ENCODE measurements at regions not wholly inside any gene's neighbourhood (a gene's known extent, or its start where the extent isn't known, plus 50 kb on each side); places are given as distances from the start of the nearest gene placed in this dataset.

GRCh38 chr1:233477359-233477758, 136.5 kb upstream of the KCNK1 start:
- TF ChIP-seq, protein P1, sequence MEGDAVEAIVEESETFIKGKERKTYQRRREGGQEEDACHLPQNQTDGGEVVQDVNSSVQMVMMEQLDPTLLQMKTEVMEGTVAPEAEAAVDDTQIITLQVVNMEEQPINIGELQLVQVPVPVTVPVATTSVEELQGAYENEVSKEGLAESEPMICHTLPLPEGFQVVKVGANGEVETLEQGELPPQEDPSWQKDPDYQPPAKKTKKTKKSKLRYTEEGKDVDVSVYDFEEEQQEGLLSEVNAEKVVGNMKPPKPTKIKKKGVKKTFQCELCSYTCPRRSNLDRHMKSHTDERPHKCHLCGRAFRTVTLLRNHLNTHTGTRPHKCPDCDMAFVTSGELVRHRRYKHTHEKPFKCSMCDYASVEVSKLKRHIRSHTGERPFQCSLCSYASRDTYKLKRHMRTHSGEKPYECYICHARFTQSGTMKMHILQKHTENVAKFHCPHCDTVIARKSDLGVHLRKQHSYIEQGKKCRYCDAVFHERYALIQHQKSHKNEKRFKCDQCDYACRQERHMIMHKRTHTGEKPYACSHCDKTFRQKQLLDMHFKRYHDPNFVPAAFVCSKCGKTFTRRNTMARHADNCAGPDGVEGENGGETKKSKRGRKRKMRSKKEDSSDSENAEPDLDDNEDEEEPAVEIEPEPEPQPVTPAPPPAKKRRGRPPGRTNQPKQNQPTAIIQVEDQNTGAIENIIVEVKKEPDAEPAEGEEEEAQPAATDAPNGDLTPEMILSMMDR (IDR thresholded peaks at IDR 0.05; ENCODE audit: low read depth, low read length), result no peak
- DNase-seq (ENCODE audit: extremely low read depth, low read depth), result no peak

GRCh38 chr1:233478611-233479010, 135.3 kb upstream of the KCNK1 start:
- TF ChIP-seq, protein P1 (IDR thresholded peaks at IDR 0.05; ENCODE audit: low read depth, low read length), result no peak
- no peak for DNase-seq (ENCODE audit: extremely low read depth, low read depth)

DNA sequence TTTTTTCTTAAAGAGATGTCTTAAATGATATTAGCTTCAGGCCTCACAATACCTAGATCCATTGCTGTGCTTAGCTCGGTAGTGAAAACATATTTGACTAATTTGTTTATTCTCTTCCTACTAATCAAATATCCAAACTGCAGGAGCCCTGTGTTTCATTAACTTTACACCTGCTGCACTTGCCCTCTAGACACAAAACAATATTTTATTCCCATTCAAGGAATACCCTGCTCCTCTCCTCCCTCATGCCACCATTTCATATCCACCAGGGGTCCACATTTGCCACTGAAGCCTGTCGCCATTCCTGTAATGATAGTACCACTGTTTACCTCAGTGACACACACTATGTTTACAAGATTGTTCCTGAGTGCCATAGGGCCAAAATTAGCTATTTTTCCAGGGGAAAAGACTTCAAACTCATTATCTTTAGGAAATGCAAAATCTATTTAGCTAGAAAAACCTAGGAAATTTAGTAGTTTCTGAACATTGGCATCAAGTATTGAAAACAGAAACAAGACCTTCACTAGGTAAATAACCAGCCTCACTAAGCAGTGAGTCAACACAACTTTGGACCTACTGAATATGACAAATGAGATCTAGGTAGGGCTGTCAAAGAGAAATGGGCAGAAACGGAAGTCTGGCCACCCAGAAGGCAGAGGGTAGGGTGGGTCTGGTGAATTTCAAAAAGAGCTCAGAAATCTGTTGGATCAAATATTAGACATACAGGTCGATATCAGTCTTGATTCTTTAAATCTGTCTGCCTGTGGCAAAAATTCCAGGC, 134.6 kb upstream of the KCNK1 start:
- TF ChIP-seq, protein P1 (IDR thresholded peaks at IDR 0.05; ENCODE audit: low read depth, low read length), result no peak
- no peak for DNase-seq (ENCODE audit: extremely low read depth, low read depth)

- no peak for DNase-seq (ENCODE audit: extremely low read depth, low read depth)
- TF ChIP-seq, protein P1 (IDR thresholded peaks at IDR 0.05; ENCODE audit: low read depth, low read length), result no peak
These were observed 133.7 kb upstream of the KCNK1 start for GRCh38 chr1:233480198-233480597.

DNA sequence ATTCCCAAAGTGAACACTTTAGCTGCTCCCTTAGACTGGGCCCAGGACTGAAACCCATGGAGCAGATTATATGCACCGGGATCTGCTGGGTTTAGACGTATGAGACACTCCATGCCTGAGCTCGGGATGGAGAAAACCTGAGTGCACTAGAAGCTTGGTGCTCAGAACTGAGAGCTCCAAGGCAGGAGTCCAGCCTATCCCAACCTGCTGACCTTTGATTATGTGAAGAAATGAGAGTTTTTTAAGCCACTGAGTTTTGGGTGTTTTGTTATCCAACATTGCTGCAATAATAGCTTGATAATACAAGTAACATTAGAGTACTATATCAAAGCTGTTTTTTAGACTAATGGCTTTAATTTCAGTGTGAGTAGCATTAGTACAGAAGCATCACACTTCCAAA, 131.5 kb upstream of the KCNK1 start:
- no peak for DNase-seq (ENCODE audit: extremely low read depth, low read depth)
- TF ChIP-seq, protein P1 (IDR thresholded peaks at IDR 0.05; ENCODE audit: low read depth, low read length), result no peak

GRCh38 chr1:233485385-233485784, 128.5 kb upstream of the KCNK1 start:
- TF ChIP-seq, protein P1 (IDR thresholded peaks at IDR 0.05; ENCODE audit: low read depth, low read length), result no peak
- no peak for DNase-seq (ENCODE audit: extremely low read depth, low read depth)

DNA sequence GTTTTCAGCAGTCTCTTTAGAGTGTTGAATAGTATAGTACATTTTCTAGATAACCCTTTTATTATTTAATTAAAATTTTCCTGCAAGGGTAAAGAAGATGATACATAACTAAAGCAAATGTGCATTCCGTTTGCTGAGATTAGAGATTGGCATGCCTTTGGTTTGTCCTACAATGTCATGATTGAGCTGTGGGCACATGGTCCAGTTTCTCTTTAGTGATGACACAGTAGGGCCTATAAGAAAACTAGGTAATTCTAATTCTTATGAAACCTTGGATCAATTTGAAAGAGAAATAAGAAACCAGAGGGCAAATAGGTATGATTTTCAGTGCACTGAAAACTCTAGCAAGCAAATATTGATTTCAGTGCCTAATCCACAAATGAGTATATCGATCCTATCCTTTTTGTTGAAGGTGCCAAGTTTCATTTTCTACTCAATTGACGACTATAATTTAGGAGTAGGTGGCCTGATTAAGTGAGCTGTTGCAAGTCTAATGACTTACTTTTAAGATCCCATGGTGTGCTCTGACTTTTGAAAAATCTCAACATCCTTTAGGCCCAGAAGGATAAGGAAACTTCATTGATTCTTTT, 128.0 kb upstream of the KCNK1 start:
- TF ChIP-seq, protein P1 (IDR thresholded peaks at IDR 0.05; ENCODE audit: low read depth, low read length), result no peak

More for the DNA sequence above, 128.0 kb upstream of the KCNK1 start:
- DNase-seq (ENCODE audit: extremely low read depth, low read depth), result no peak
